Fibroblast of pulmonary artery (primary cell): ENCODE measurements at regions not wholly inside any gene's neighbourhood (a gene's known extent, or its start where the extent isn't known, plus 50 kb on each side); places are given as distances from the start of the nearest gene placed in this dataset.

Experiments
- DNase-seq: peaks from one replicate; pipeline ENCODE4 v3.0.0-alpha.2; 2010; ENCODE audit warnings: low read depth
- H3K4me3 ChIP-seq: replicated peaks from 2 replicates; pipeline ENCODE4 v1.5.1; 2011; ENCODE audit warnings: low read depth, mild to moderate bottlenecking, control low read depth, low read length, moderate library complexity
- CTCF ChIP-seq: IDR thresholded peaks from 2 replicates; pipeline ENCODE4 v1.5.1; 2011; ENCODE audit warnings: mild to moderate bottlenecking, control low read depth, low read length, inconsistent platforms; ENCODE audit errors: missing control alignments

- no peak for TF ChIP-seq CTCF
- H3K4me3 ChIP-seq, result no peak overlapping the region
- no peak for DNase-seq
Observed at GRCh38 chr12:70069221-70070105, 173.8 kb upstream of the CNOT2 start.

GRCh38 chr12:70070494-70071007 is 172.7 kb upstream of the CNOT2 start:
- no peak for TF ChIP-seq CTCF
- no peak for DNase-seq
- H3K4me3 ChIP-seq, result no peak overlapping the region

GRCh38 chr12:70074510-70074909 is 168.7 kb upstream of the CNOT2 start:
- no peak overlapping the region for H3K4me3 ChIP-seq
- TF ChIP-seq CTCF, result no peak
- no peak for DNase-seq

- TF ChIP-seq CTCF, result no peak
- H3K4me3 ChIP-seq, result no peak overlapping the region
- peak; percentile 50 for DNase-seq
Observed at GRCh38 chr12:70077441-70077840, 165.8 kb upstream of the CNOT2 start.

- no peak overlapping the region for H3K4me3 ChIP-seq
- no peak for TF ChIP-seq CTCF
- no peak for DNase-seq
Observed at GRCh38 chr12:70078161-70078560, 165.1 kb upstream of the CNOT2 start.

GRCh38 chr12:70080566-70080965 is 162.7 kb upstream of the CNOT2 start:
- TF ChIP-seq CTCF, result no peak
- H3K4me3 ChIP-seq, result no peak overlapping the region
- no peak for DNase-seq
